Liver (tissue), 8 donors: ENCODE measurements at regions not wholly inside any gene's neighbourhood (a gene's known extent, or its start where the extent isn't known, plus 50 kb on each side); places are given as distances from the start of the nearest gene placed in this dataset.

ENCODE experiments used
- DNase-seq: peaks from one replicate; pipeline ENCODE4 v3.0.0-alpha.2; 2017; ENCODE audit warnings: low spot score
- H3K27ac ChIP-seq, 2 donors: one replicate each; pipeline ENCODE4 v1.7.0; 2013; ENCODE audit warnings: inconsistent platforms in 2 of 2, low read length in 2 of 2, control low read depth in 1 of 2, low read depth in 1 of 2, mild to moderate bottlenecking in 1 of 2
- H3K27me3 ChIP-seq, 4 donors: one replicate each; pipeline versions ENCODE4 v1.6.1 to v1.7.0; 2013; ENCODE audit warnings: low read length in 3 of 4, inconsistent platforms in 1 of 4, mild to moderate bottlenecking in 1 of 4, moderate library complexity in 1 of 4; ENCODE audit not compliant: control insufficient read depth in 4 of 4, insufficient read depth in 4 of 4
- H3K36me3 ChIP-seq, 4 donors: one replicate each; pipeline versions ENCODE4 v1.6.1 to v1.7.0; 2013; ENCODE audit warnings: low read length in 3 of 4, mild to moderate bottlenecking in 3 of 4, low read depth in 1 of 4, moderate library complexity in 1 of 4; ENCODE audit not compliant: control insufficient read depth in 4 of 4, insufficient read depth in 3 of 4
- H3K4me1 ChIP-seq, 4 donors: one replicate each; pipeline versions ENCODE4 v1.6.1 to v1.7.0; 2013; ENCODE audit warnings: low read length in 3 of 4, mild to moderate bottlenecking in 3 of 4, moderate library complexity in 1 of 4; ENCODE audit not compliant: control insufficient read depth in 4 of 4, insufficient read depth in 4 of 4
- H3K4me3 ChIP-seq, 3 donors: one replicate each; pipeline versions ENCODE4 v1.6.1 to v1.7.0; 2013; ENCODE audit warnings: low read length in 3 of 3, control low read depth in 1 of 3, low read depth in 1 of 3, mild to moderate bottlenecking in 1 of 3
- H3K9ac ChIP-seq, 2 donors: one replicate each; pipeline ENCODE4 v1.7.0; 2013; ENCODE audit warnings: low read length in 2 of 2, mild to moderate bottlenecking in 2 of 2, moderate library complexity in 2 of 2, control low read depth in 1 of 2, low read depth in 1 of 2
- H3K9me3 ChIP-seq, 4 donors: one replicate each; pipeline versions ENCODE4 v1.6.1 to v1.7.0; 2013; ENCODE audit warnings: low read length in 3 of 4; ENCODE audit not compliant: control insufficient read depth in 4 of 4
- ATF3 ChIP-seq: IDR thresholded peaks from 2 replicates; pipeline ENCODE4 v1.6.1; 2016; ENCODE audit warnings: antibody characterized with exemption
- CTCF ChIP-seq: fragments of 150-350 bp; IDR thresholded peaks from 2 replicates; pipeline ENCODE4 v1.5.1; 2017; ENCODE audit warnings: improper control_type of control experiment, low read depth, low read length; ENCODE audit not compliant: missing input control
- FOXA1 ChIP-seq: IDR thresholded peaks from 2 replicates; pipeline ENCODE4 v1.6.1; 2016; ENCODE audit warnings: antibody characterized with exemption
- FOXA2 ChIP-seq: IDR thresholded peaks from 2 replicates; pipeline ENCODE4 v1.6.1; 2016; ENCODE audit warnings: antibody characterized with exemption
- GABPA ChIP-seq, 2 donors: IDR thresholded peaks in 1 of 2; conservative IDR thresholded peaks in 1 of 2; 2 replicates each; pipeline ENCODE4 v1.6.1; 2016; ENCODE audit warnings: antibody characterized with exemption in 2 of 2, mild to moderate bottlenecking in 1 of 2, moderate library complexity in 1 of 2
- HNF4A ChIP-seq, 2 donors: conservative IDR thresholded peaks; 2 replicates each; pipeline ENCODE4 v1.6.1; 2016; ENCODE audit warnings: antibody characterized with exemption in 2 of 2, mild to moderate bottlenecking in 2 of 2
- HNF4G ChIP-seq: IDR thresholded peaks from 2 replicates; pipeline ENCODE4 v1.6.1; 2016; ENCODE audit warnings: antibody characterized with exemption
- JUND ChIP-seq, 2 donors: IDR thresholded peaks; 2 replicates each; pipeline ENCODE4 v1.6.1; 2016; ENCODE audit warnings: antibody characterized with exemption in 2 of 2
- NR2F2 ChIP-seq: IDR thresholded peaks from 2 replicates; pipeline ENCODE4 v1.6.1; 2016; ENCODE audit warnings: antibody characterized with exemption
- RAD21 ChIP-seq, 2 donors: IDR thresholded peaks; 2 replicates each; pipeline ENCODE4 v1.6.1; 2016; ENCODE audit warnings: antibody characterized with exemption in 2 of 2, mild to moderate bottlenecking in 2 of 2
- RXRA ChIP-seq, 2 donors: IDR thresholded peaks; 2 replicates each; pipeline ENCODE4 v1.6.1; 2017 to 2018; ENCODE audit warnings: antibody characterized with exemption in 2 of 2, mild to moderate bottlenecking in 1 of 2
- SP1 ChIP-seq: IDR thresholded peaks from 2 replicates; pipeline ENCODE4 v1.6.1; 2018; ENCODE audit warnings: antibody characterized with exemption, mild to moderate bottlenecking
- TAF1 ChIP-seq: conservative IDR thresholded peaks from 2 replicates; pipeline ENCODE4 v1.6.1; 2016; ENCODE audit warnings: antibody characterized with exemption, mild to moderate bottlenecking
- YY1 ChIP-seq: IDR thresholded peaks from 2 replicates; pipeline ENCODE4 v1.6.1; 2016; ENCODE audit warnings: antibody characterized with exemption, mild to moderate bottlenecking
- WGBS: extraction: QIAGEN DNeasy Blood & Tissue Kit; methylation state at CpG from one replicate; pipeline ENCODE4 v1.1.7; 2013; 5-methylcytosine and 5-hydroxymethylcytosine counted together
- donor health status: healthy.
- donor health status: healthy.
- donor health status: healthy.
- donor health status: healthy.
- donor health status: healthy.

- TF ChIP-seq NR2F2 (no peak), YY1 (no peak), CTCF (no peak), HNF4A (conservative IDR thresholded peaks at IDR 0.05) (no peak), FOXA2 (no peak), HNF4G (no peak), TAF1 (no peak), JUND (IDR thresholded peaks at IDR 0.05) (no peak), GABPA (IDR thresholded peaks at IDR 0.05 in 1 of 2, conservative IDR thresholded peaks at IDR 0.05 in 1 of 2) (no peak), RXRA (IDR thresholded peaks at IDR 0.05) (no peak), ATF3 (no peak)
- peaks cover 0 to 11% (median 1%) of the 10 kb centered on the region in 4 donors for H3K9me3 ChIP-seq
- WGBS, result 72% methylated on average over 4 of the region's 4 CpGs
- no peak overlapping the region for H3K4me3 ChIP-seq
- no peaks in the 10 kb centered on the region for H3K36me3 ChIP-seq
- peaks cover 0 to 9% (median 0%) of the 10 kb centered on the region in 4 donors for H3K4me1 ChIP-seq
- no peaks in the 10 kb centered on the region for H3K27me3 ChIP-seq
- H3K27ac ChIP-seq, result no peak overlapping the region
- DNase-seq, result no peak
- no peak overlapping the region for H3K9ac ChIP-seq
Observed at GRCh38 chr18:3388980-3389379, 61.0 kb upstream of the TGIF1 start.

GRCh38 chr18:3389977-3390376 is 60.0 kb upstream of the TGIF1 start:
- 93% methylated on average over 3 of the region's 3 CpGs for WGBS
- Histone ChIP-seq H3K4me3 (no peak overlapping the region), H3K27ac (no peak overlapping the region), H3K9ac (no peak overlapping the region), H3K27me3 (no peaks in the 10 kb centered on the region), H3K36me3 (no peaks in the 10 kb centered on the region), H3K4me1 (peaks cover 0 to 2% (median 0%) of the 10 kb centered on the region in 4 donors), H3K9me3 (peaks cover 0 to 11% (median 1%) of the 10 kb centered on the region in 4 donors)
- no peak for TF ChIP-seq SP1
- TF ChIP-seq JUND (IDR thresholded peaks at IDR 0.05), result no peak
- TF ChIP-seq HNF4G, result no peak
- no peak for TF ChIP-seq RAD21 (IDR thresholded peaks at IDR 0.05)
- TF ChIP-seq HNF4A (conservative IDR thresholded peaks at IDR 0.05), result no peak
- no peak for TF ChIP-seq TAF1
- TF ChIP-seq ATF3, result no peak
- no peak for DNase-seq

GRCh38 chr18:3391704-3392466 is 58.1 kb upstream of the TGIF1 start:
- Histone ChIP-seq H3K36me3 (no peaks in the 10 kb centered on the region), H3K4me3 (no peak overlapping the region), H3K27ac (no peak overlapping the region), H3K27me3 (no peaks in the 10 kb centered on the region), H3K9ac (no peak overlapping the region), H3K4me1 (peaks cover 0 to 6% (median 0%) of the 10 kb centered on the region in 4 donors), H3K9me3 (peaks cover 0 to 11% (median 1%) of the 10 kb centered on the region in 4 donors)
- TF ChIP-seq SP1, result no peak
- no peak for TF ChIP-seq FOXA2
- TF ChIP-seq FOXA1, result no peak
- TF ChIP-seq YY1, result no peak
- no peak for TF ChIP-seq ATF3
- TF ChIP-seq HNF4G, result no peak
- DNase-seq, result no peak
- 91% methylated on average over 5 of the region's 5 CpGs for WGBS
